Lung microvascular endothelial cell (primary cell): ENCODE measurements at regions not wholly inside any gene's neighbourhood (a gene's known extent, or its start where the extent isn't known, plus 50 kb on each side); places are given as distances from the start of the nearest gene placed in this dataset.
"Not testable (repeated sequence)": the region's sequence is repeated elsewhere in the genome, so short reads cannot be mapped to it uniquely, and the experiment has no call there.

ENCODE experiments used
- DNase-seq, 2 donors: peaks; one replicate each; pipeline versions ENCODE4 v3.0.0 to v3.0.0-alpha.2; 2010; ENCODE audit warnings: low read depth in 2 of 2

DNA sequence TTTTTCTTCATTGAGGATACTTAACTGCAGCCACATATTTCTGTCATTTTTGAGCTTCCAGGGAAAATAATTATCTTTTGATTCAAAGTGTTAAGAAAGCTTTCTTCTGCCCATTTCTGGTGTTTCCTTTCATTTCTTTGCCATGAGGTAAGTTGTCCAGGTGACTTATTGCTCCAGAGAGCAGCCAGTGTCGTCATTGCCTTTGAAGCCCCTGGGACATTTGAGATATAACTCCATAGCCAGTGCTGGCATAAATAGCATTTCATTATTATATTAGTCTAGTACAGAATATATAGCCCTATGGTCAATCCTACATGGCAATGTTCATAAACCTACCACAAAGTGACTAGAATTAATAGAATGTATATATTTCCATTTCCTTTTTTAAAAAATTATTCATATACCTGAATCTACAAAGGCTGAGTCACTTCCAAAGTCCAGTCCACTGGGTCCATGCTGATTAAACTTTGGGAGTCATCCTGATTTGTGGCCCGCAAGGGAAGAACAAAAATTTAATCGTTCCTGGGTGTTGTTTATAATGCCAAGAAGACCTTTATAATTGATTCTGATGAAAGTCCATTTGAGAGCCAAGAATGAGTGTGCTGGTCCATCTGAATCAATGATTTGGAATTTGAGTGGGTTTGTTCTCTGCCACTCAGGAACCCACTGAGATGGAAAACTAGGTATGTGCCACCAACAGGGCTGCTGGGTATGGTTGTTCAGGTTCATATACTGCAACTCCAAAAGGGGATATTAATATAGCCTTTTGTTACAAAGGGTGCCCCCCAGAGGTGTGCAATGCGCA is 221.8 kb upstream of the PLXNA2 start:
- DNase-seq: no peak

DNA sequence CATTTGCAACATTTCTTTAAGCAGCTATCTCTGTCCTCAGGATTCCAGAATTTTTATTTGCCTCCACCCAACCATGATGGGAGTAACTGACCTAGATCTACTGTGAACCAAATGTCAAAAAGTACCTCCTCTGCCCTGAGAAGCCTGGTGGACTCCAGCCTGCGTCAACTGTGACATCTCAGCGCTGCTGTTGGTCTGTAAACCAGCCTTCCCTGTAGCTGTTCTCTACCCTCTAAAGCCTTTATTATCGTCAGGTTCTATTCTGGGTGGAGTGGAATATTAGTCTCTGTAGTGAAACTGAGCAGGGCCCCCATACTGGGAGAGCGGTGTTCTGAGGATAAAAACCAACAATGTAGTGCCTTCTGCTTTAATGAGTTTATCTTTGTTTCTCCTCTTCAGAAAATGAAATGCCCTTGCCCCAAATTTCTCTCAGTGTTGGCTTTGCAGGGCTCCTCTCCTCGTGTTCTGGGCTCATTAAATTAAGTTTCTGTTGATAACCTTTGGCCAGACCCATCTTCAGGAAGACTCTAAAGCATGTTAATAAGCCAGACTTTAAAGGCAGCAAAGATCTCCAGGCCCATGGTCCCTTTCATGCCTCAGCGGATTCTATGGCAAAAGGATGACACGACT is 223.1 kb upstream of the PLXNA2 start:
- no peak for DNase-seq

DNA sequence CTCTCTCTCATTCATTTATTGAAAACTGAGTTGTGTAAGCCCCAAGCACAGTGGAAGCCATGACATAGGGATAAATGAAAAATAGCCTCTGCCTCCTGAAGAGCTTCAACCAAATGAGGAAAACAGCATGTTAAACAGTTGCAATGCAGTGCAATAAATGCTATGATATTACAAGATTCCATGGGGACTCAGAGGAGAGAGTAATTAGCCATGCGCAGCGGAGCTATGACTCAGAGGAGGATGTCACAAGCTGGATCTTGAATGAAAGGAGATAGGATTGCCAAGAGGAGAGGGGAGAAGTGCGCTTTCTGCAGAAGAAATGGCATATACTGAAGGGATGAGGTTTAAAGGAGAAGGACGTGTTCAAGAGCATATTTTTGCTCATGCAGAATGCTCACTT is 231.3 kb upstream of the PLXNA2 start:
- DNase-seq: peak in 1 of 2 donors; percentile 29

DNA sequence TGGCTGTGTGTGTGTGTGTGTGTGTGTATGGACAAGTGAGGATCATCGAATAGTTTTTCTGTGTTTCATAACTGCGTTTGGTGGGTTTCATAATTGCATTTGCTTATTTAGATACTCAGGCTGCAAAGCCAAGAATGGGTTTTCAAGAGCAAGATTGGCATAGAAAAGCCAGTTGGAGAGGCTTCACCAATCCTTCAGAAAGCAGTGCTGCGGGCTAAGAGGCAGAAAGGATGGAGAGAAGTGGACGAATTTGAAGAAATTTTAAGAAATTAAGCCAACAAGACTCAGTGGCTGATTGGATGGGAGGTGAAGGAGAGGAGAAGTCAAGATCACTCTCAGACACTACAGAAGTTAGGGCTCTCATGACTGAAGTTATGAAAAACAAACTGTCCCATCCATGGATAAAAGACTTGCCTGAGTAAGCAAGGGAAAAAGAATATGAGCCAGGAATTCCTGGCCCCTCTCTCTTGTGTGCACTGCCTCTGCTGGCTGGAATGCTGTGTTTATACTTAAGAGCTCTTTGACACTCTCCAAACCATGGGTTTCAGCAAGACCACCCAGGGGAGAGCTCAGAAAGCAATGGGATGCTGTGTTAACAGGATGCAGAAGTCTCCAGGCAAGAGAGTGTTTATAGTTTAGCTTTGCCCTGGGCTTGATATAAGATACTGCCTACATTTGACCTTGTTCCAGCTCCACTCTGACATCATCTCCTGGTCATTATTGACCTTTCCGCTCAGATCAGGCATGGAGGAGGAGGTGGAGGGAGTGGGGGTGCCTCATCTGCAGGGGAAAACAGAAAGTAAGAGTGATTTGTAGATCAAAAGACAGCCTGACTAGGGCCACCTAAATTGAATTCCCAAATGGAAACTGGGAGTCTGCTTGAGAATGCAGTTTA is 232.0 kb upstream of the PLXNA2 start:
- DNase-seq: peak; percentile 8 to 38

DNA sequence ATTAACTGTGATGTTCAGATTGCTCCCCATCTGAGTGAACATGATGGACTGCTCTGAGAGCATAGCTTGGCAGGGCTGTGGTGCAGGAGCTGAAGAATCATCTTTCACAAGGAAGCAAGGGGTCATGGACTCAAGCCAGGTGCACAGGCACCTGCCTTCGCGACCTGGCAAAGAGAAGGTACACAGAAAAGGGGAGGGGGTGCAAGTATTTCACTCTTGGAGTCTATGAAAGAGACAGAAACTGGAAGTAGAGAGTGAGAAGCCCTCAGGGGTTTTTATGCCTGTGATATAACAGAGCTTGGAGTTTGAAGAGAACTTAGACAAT is 232.6 kb upstream of the PLXNA2 start:
- DNase-seq: no peak

DNA sequence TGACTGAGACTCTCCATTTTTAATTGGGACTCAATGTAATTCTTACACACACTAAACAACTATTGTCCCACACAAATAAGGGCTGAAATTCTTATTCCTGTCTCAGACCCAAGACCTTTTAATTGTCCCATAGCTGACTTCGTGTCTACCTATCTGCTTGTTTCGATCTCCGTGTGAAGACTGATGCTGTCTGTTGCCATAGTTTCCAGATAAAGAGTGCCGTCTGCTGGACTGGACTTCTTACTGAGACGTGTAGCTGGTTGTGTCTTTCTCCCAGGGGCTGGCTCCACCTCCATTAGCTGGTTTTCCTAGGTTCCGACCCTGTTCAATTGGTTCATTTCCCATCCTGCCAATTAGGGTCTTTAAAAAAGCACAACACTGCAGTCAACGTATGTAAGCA is 235.3 kb upstream of the PLXNA2 start:
- DNase-seq: no peak

DNA sequence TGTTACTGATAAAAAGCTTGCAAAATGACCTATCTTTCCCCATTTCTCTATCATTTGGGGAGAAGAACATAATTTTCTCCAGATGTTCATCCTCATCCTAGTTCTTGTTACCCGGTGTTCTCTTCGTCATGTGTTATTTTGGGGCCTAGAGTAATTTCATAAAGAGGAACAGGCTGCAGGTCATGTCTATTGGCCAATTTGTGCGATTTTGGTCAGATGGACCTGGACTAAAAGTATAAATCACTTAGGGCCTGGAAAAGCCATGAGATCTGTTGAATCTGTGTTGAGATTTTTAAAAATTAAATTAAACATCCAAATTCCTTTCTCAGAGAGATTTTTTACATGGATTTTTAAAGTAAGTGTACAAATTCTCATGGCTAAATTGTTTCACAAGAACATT is 241.3 kb upstream of the PLXNA2 start:
- DNase-seq: no peak

DNA sequence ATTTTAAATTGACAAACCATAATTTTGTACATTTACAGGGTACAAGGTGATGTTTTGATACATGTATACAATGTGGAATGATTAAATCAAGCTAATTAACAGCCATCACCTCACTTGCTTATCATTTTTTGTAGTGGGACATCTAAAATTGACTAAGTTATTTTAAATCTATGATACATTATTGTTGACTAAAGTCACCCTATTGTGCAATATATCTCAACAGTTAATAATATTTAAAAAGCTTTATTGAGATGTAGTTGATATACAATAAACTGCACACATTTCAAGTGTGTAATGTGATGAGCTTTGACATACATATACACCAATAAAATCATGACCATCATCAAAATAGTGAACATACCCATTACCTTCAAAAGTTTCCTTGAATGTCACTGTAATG is 242.5 kb upstream of the PLXNA2 start:
- no peak for DNase-seq

DNA sequence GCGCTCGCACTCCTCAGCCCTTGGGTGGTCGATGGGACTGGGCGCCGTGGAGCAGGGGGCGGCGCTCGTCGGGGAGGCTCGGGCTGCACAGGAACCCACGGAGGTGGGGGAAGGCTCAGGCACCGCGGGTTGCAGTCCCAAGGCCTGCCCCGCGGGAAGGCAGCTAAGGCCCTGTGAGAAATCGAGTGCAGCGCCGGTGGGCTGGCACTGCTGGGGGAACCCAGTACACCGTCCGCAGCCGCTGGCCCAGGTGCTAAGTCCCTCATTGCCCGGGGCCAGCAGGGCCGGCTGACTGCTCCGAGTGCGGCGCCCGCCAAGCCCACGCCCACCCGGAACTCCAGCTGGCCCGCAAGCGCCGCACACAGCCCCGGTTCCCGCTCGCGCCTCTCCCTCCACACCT is 244.2 kb upstream of the PLXNA2 start:
- DNase-seq: not testable (repeated sequence)

DNA sequence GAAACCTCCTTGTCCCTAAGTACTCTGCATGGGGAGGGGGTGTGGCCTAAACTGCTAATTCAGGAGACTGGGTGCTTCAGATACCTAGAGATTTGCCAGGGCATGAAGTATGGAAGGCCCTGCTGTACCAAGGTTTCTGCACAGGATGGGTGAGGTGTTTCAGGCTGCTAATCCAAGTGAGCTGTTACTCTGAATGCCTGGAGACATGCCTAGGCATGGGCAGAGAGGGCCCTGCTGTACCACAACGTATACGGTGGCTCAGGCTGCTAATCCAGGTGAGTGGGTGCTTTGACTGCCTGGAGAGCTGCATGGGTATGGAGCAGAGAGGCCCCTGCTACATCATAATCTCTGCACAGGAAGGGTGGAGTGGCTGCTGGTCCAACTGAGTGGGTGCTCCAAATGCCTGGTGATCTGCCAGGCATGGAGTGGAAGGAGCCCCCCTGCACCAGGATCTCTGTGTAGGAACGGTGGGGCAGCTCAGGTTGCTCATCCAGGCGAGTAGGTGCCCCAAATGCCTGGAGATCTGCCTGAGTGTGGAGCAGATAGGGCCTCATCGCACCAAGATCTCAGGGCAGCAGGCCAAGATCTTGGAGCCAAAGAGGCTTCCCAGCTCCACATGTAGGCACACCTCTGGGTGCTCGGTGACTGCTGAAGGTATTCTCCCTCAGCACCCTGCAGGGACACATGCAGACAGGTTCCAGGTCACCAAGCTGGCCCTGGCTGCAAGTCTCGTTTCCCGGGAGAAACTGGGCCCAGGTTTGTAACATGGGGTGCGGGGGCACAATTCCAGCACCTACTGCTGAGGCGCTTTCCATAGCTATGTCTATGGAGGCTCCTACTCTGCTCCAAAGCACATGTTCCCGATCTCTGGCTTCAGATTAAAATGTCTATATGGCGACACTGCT is 252.5 kb upstream of the PLXNA2 start:
- no peak for DNase-seq

DNA sequence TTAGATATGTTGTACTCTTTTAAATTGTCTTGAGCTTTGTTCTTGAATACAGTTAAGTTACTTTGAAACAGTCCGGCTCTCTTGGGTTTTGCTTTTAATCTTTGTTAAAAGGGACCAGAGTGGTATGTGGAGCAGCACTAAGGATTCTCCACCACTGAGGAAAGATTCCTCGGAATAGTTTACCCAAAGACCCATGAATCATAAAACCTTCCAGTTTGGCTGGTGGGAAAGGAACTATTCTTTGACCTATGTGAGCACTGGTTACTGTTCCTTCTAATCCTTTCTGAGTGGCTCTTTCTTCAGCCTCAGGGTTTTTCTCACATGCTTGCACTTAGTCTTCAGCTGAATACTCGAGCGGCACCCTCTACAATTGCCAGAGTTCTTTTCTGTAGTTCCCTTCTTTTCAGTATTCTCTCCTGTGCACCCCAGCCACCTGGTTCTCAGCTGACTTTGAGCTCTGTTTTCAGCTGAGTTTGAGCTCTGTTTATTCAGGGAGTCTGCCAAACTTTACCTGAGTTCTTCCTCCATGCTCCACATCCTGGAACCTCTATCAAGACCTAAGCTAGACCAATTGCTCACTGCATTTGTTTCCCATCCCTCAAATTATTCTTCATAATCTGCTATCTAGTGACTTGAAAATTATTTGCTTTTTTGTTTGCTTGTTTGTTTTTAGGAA is 253.8 kb upstream of the PLXNA2 start:
- no peak for DNase-seq

DNA sequence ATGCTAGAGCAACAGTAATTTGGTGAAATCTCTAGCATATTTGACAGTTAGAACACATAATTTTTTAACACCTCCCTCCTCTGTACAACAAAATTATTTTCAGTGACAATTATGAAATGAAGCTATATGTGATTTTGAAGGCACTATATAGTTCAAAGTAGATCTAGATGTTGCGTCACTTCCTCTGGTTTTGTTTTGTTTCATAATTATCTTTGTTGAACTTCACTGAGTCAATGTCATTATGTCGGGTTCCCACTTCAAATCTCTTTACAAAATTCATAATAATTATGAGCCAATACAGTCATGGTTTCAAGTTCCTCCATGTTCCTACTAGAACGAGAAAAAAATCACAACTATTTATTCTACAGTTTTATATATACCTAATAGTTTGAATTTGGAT is 254.8 kb upstream of the PLXNA2 start:
- DNase-seq: no peak

DNA sequence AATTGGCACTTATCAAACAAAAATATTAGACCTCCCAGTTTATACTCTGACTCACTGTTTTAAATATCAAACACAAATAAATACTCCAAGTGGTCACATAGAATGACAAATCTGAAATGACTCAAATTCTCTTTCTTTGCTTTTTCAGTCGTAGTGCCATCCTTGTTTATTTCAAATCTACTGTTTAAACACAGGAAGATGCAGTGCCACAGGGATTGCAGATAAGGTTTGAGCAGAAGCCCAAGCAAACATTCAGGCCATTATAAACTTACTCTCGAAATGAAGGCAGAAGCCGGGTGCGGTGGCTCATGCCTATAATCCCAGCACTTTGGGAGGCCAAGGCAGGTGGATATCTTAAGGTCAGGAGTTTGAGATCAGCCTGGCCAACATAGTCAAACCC is 255.4 kb upstream of the PLXNA2 start:
- DNase-seq: no peak

DNA sequence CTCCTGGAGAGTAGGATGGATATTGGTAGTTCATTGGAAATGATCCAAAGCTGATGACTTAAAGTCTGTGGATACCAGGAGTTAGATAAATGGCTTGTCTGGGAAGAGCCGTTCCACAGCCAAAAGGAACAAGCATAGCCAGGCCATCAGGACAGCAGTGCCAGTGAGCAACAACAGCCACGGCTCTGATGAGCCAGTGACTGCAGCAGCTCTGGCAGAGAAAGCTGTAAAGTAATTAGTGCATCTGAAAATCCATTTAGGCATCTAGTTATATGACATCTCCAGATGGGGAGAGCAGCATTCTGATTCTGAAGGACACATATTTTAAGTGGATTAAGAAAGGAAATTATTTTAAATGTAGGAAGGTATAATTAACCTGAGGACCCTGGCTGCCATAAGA is 256.2 kb upstream of the PLXNA2 start:
- no peak for DNase-seq

DNA sequence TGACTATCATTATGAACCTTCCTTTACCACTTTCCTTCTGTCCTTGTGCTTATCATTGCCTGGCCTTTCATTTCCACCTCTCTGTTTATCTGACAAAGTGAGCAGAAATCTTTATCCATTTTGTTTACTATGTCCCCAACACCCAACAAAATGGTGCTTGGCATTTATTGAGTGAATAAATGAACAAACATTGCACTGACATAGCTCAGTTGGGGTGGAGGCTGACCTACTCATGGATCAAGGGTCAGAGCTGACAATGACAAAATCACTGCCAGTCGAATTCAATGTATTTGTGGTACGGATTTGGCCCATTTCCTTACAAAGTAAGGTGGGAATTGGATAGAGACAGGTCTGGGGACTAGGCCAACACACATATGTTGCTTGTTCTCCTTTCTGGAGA is 257.4 kb upstream of the PLXNA2 start:
- no peak for DNase-seq

DNA sequence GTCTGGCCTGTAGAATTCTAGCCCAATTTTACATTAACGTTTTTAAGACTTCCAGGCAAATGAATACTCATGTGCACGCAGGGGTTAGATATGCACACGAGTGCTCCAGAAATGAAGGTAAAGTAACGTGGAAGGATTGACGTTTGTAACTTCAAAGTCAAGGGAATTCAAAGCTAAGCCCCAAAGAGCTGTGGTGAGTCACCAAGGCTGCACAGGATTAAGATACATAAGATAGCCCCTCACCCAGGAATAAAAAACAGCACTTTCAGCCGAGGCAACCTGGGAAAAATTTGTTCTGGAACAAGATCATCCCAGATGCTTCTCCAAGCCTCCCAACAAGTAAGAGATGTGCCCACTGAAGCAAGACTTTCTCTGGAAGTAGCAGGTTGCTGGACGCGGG is 259.6 kb upstream of the PLXNA2 start:
- DNase-seq: no peak

DNA sequence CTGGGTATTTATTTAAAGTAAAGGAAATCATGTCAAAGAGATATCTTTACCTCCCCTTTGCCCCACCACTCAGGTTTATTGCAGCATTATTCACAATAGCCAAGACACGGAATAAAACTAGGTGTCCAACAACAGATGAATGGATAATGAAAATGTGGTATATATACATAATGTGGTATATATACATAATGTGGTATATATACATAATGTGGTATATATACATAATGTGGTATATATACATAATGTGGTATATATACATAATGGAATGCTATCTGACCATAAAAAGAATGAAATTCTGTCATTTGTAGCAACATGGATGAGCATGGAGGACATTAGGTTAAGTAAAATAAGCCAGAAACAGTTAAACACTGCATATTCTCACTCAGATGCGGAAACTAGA is 262.6 kb upstream of the PLXNA2 start:
- no peak for DNase-seq

DNA sequence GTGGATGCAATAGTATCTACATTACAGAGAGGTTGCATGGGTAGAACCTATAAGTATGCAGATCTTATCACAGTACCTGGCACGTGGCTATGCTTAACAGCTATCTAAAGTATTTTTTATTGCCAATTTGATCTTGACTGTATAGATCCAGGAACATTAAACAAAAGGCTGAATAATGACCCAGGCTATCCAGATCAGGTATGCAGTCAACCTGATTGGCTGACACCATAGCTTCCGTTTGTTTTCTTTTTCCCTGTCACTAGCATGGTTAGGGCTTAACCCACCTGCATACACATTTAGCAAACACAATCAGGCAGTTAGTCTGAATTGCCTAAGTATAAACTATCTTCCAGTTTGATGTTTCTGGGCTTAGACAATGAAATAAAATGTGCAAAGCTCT is 264.9 kb upstream of the PLXNA2 start:
- DNase-seq: no peak

DNA sequence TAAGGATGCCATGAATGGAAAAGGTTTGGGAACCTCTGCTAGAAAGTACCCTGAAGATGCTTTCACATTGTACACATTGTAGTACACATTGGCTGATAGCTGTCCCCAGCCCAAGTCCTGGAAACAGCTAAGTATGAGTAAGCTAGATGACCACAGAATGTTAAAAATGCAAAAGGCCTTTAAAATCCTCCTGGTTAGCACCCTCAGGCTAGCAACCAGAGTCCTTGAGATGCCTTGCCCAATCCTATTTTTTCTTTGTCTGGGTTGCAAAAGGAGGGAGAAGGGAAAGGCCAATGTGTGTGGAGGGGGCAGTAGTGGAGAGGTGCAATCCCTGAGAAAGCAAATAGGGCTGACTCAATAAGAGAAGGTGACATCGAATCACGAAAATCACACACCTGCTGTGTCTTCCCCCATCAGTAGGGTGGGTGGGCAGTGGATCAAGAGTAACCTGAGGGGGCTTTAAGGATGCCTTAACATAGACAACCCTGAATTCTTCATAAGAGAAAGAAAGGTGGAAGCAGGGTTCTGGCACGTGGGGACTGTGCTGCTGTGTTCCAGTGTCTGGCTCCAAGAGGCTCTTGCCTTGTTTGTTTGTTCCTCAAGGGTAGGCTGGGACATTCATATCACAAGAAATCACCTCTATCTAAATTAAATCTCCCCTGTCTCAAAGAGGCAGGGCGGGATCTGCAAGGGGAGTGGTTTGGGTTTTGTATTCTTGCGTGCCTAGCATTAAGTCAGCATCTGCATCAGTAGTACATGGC is 266.2 kb upstream of the PLXNA2 start:
- DNase-seq: no peak

DNA sequence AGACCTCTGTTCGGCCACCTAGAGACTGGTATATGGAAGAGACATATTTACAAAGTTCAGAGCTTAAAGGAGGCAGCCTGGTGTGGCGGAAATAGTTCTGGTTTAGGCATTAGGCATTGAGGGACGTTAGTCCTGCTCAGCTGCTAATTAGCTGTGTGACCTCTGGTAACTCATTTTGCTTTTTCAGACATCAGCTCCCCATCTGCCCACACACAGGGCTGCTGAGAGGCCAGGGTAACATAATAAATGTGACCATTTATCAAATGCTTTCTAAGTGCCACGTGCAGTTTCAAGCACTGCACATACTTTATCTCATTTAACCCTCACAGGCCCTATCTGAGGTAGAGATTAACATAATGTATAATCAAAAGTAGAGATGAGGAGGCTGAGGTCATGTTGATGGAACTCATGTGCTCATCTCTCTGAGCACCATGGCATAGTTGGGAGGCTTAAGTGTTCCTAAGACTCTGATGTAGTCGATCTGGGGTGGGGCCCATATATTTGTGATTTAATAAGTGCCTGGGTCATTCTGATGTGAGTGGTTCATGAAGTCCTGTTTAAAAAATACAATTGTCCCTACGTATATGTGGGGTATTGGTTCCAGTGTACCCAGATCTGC is 267.2 kb upstream of the PLXNA2 start:
- DNase-seq: no peak
